Ramos (cell line): ENCODE measurements at regions not wholly inside any gene's neighbourhood (a gene's known extent, or its start where the extent isn't known, plus 50 kb on each side); places are given as distances from the start of the nearest gene placed in this dataset.
"Not testable (repeated sequence)": the region's sequence is repeated elsewhere in the genome, so short reads cannot be mapped to it uniquely, and the experiment has no call there.

Experiments used
- in situ Hi-C: fragments of 300-500 bp; cut with MboI; formaldehyde crosslinking; loops from one replicate; pipeline ENCODE4 v1.14.3; 2022; ENCODE audit warnings: low sequenced_read_pairs; ENCODE audit not compliant: unreplicated experiment

DNA sequence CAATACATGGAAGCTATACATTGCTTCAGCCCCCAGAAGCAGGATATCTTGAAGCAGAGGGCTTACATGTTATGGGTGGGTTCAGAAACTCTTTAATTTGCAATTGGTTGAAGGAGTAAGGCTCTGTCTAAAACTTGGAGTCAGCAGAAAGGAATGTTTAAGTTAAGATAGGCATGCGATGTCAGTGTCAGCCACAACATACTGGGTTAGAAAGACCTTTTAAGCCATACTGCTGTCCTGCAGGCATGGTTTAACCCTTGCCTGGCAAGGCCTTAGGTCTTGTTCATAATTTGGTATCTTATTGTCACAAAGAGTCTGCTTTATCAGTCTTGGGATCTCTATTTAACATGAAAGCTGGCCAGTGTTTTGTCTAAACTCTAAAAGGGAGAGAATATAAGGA is 1619.6 kb upstream of the WWC1 start:
- in situ Hi-C loops: no loop called here

- in situ Hi-C loops: no loop called here
These were observed 1619.0 kb upstream of the WWC1 start for GRCh38 chr5:166672431-166672830.

DNA sequence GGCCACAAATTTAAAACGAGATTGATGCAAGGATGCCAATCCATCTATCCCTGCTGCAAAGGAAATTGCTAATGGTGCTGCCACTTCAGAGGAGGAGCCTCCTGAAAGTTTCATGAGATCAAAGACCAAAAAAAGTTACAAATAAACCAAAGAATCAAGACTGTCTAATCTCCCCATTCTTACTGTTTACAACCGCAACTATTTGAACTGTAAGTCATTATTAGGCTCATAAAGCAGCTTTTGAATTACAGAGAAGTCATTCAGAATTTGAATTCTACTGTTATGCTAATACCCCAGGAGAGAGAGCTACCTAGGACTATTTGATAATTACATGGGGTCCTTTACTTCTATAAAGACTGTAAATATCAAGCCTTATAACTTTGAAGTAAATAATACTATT is 1613.6 kb upstream of the WWC1 start:
- in situ Hi-C loops: no loop called here

- in situ Hi-C loops: no loop called here
These were observed 1612.1 kb upstream of the WWC1 start for GRCh38 chr5:166679331-166679730.

GRCh38 chr5:166695326-166695725 is 1596.1 kb upstream of the WWC1 start:
- in situ Hi-C loops: no loop called here

DNA sequence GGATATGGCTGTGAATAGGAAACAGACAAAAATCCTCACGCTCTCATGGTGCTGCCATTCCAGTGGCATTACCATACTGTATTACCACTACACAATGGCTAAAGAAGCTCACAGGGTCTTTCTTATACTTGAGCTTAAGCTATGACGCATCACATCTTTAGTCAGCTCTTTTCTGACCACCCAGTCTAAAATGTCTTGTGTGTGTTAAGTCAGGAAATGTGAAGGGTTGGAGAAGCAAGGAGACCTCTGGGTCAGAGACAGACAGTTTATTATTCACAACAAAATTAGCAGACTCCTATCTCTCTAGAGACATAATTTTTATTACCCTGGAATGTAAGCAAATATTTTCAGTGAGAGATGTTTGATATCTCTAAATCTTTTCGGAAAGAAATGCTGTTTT is 1583.2 kb upstream of the WWC1 start:
- in situ Hi-C loops: no loop called here

GRCh38 chr5:166709691-166710090 is 1581.8 kb upstream of the WWC1 start:
- in situ Hi-C loops: no loop called here

- in situ Hi-C loops: no loop called here
These were observed 1581.2 kb upstream of the WWC1 start for GRCh38 chr5:166710271-166710670.

DNA sequence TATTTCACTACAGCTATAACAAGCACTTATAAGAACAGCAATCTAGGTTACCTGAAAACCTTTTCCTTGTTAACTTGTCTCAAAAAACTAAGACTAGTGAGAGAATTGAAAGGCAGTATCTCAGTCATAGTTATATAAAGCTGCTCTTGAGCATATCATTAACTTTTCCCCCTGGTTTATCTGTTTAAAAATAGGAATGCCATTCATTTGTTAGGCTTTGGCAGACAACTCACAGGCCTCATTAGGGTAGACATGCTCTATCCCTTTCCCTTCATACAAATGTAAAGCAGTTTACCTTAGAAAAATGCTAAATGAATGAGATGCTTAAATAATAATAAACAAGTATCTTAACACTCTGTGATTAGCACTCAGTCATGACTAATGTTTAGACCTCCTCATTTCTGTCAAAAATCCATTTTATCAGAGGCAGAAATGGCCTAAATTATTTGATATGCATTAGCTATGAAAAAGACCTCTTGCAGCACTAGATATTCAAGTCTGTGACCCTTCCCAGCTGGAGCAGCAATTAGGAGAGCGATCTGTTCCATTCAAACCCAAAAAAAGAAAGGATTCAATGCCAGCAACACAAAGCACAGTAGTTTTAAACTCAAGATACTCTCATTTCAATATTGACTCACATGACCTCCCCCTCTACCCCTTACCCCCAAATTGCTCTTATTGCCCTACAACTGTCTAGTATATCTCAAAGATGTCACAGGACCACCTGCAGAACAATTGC is 1578.8 kb upstream of the WWC1 start:
- in situ Hi-C loops: no loop called here

- in situ Hi-C loops: no loop called here
These were observed 1578.2 kb upstream of the WWC1 start for GRCh38 chr5:166713295-166713694.

DNA sequence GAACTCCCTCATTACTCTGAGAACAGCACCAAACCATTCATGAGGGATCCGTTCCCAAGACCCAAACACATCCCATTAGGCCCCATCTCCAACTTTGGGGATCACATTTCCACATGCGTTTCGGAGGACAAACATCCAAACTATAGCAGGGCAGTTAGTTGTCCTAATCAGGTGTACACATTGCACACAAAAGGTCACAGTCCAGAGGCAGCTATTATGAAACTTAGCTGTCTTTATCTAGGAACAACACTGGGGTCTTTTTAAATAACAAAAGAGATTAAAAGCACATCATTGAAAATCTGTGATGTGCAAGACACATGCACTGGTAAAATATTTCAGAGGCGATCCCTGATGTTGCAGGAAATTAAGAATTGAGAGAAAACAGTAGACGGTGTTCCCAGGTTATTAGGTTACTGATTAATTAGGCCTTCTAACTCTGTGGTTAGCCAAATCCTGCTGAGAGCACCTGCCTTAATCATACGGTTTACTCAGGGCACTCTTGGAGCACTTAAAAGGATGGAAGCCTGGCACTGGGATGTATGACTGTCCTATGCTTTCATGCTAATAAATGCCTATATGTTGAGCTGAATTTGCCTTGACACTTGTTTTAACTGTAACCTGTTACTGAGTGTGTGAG is 1574.5 kb upstream of the WWC1 start:
- in situ Hi-C loops: no loop called here

DNA sequence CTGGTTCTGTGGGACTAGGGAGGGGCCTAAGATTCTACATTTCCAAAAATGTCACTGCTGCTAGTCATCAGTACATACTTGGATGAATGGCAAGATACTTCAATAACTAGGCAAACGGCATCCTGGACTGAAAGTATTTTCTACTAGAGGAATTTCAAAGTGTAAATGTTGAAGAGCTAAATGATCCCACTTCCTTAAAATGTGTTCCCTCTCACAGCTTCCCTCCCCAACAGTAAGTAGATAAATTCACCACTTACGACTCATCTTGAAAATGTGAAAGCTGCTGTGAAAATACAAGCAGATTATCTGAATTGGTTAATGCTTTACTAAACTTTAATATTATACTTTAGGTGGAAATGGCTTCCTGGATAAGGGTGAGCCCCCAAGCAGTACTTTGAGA is 1571.5 kb upstream of the WWC1 start:
- in situ Hi-C loops: no loop called here

DNA sequence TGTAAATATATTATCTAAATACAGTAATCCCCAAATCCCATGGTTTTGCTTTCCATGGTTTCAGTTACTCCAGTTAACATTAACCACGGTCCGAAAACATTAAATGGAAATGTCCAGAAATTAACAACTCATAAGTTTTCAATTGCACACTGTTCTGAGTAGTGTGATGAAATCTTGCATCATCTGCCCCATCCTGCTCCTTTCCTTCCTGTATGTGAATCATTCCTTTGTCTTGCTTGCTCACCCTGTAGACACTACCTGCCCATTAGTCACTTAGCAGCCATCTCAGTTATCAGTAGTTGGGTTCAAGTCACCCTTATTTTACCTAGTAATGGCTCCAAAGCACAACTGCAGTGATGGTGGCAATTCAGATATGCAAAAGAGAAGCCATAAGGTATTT is 1568.5 kb upstream of the WWC1 start:
- in situ Hi-C loops: no loop called here

GRCh38 chr5:166724284-166724683 is 1567.2 kb upstream of the WWC1 start:
- in situ Hi-C loops: no loop called here

GRCh38 chr5:166725593-166725992 is 1565.9 kb upstream of the WWC1 start:
- in situ Hi-C loops: no loop called here

DNA sequence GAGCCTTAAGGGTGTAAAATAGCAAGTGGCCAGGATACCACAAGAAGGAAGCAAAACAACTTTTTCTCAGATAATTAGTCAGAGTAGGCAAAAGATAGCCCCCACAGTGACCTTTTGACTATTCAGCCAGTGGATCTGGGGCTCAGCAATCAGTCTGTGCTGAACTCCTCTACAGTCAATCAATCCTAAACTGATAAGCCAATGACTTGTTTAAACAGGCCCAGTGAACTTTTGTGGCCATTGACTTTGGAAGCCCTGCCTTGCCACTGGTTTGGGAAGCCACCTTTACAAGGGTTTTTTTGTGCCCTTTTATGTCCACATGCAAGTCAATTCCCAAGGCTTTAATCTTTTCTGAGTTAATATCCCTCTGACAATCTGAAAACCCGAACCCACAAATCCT is 1565.0 kb upstream of the WWC1 start:
- in situ Hi-C loops: no loop called here

DNA sequence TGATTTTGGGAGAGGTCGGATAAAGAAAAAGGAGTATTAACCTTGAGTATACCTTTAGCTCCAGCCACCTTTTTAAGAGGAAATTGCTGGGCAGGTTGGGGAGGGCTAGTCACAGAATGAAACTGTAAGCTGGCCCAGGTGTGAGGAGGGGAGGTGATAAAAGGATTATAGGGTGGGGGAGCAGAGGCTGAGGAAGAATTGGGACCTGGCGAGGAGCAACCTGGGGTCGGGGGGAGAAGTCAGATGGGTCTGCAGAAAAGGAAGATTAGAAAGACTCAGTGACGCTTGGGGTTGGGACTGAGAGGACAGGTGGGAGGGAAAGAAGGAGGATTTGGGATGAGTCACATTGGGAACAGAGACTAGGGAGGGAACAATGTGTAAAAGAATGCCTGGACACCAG is 1548.5 kb upstream of the WWC1 start:
- in situ Hi-C loops: not testable (repeated sequence)

GRCh38 chr5:166746506-166746905 is 1544.9 kb upstream of the WWC1 start:
- in situ Hi-C loops: no loop called here

- in situ Hi-C loops: no loop called here
These were observed 1541.1 kb upstream of the WWC1 start for GRCh38 chr5:166750376-166750775.

- in situ Hi-C loops: no loop called here
These were observed 1533.3 kb upstream of the WWC1 start for GRCh38 chr5:166758151-166758550.

- in situ Hi-C loops: no loop called here
These were observed 1523.6 kb upstream of the WWC1 start for GRCh38 chr5:166767858-166768257.

- in situ Hi-C loops: no loop called here
These were observed 1522.9 kb upstream of the WWC1 start for GRCh38 chr5:166768536-166768935.
